ENCODE measurements at regions not wholly inside any gene's neighbourhood (a gene's known extent, or its start where the extent isn't known, plus 50 kb on each side); places are given as distances from the start of the nearest gene placed in this dataset.

DNA sequence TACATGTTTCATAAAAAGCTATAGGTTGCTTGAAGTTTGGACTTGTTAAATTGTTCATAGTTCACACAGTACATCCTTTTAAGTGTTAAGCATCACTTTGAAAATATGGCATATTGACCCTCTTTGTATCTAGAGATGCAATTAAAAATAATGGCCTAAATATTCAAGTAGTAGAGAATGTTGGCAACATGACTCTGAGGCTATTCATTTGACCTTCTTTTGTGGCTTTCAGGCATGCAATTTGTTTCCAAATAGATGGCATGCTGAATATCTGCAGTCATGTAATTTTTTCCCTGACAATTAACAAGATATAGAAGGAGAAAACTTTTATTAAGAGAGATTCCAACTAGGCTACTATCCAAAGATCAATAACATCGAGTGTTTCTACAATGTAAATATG is 230.5 kb upstream of the ZRANB2 start:
- TF ChIP-seq, protein P1, sequence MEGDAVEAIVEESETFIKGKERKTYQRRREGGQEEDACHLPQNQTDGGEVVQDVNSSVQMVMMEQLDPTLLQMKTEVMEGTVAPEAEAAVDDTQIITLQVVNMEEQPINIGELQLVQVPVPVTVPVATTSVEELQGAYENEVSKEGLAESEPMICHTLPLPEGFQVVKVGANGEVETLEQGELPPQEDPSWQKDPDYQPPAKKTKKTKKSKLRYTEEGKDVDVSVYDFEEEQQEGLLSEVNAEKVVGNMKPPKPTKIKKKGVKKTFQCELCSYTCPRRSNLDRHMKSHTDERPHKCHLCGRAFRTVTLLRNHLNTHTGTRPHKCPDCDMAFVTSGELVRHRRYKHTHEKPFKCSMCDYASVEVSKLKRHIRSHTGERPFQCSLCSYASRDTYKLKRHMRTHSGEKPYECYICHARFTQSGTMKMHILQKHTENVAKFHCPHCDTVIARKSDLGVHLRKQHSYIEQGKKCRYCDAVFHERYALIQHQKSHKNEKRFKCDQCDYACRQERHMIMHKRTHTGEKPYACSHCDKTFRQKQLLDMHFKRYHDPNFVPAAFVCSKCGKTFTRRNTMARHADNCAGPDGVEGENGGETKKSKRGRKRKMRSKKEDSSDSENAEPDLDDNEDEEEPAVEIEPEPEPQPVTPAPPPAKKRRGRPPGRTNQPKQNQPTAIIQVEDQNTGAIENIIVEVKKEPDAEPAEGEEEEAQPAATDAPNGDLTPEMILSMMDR (IDR thresholded peaks at IDR 0.05) = no peak
- TF ChIP-seq YY1 (IDR thresholded peaks at IDR 0.05; ENCODE audit: low read depth) (no peak), JUND (IDR thresholded peaks at IDR 0.05) (no peak), POLR2AphosphoS5 (IDR thresholded peaks at IDR 0.05; ENCODE audit: low read depth, low read length) (no peak), SIN3A (IDR thresholded peaks at IDR 0.05; ENCODE audit: borderline replicate concordance, low read depth, low read length) (no peak), CHD2 (IDR thresholded peaks at IDR 0.05; ENCODE audit: low read length, partially characterized antibody) (no peak), EZH2phosphoT487 (IDR thresholded peaks at IDR 0.05; ENCODE audit: borderline replicate concordance, low read depth) (no peak)
